HG03520 (cell line): ENCODE measurements at regions not wholly inside any gene's neighbourhood (a gene's known extent, or its start where the extent isn't known, plus 50 kb on each side); places are given as distances from the start of the nearest gene placed in this dataset.
"Not testable (repeated sequence)": the region's sequence is repeated elsewhere in the genome, so short reads cannot be mapped to it uniquely, and the experiment has no call there.

Source experiments
- ATAC-seq: cut with Tn5 transposase; IDR thresholded peaks from one replicate; pipeline ENCODE4 v1.9.1; 2021; ENCODE audit warnings: mild to moderate bottlenecking, moderate library complexity; ENCODE audit not compliant: unreplicated experiment

GRCh38 chr3:193040836-193041672 lies 123.4 kb upstream of the MB21D2 start:
- ATAC-seq = peak; percentile 60

- no peak for ATAC-seq
These were observed 128.7 kb upstream of the MB21D2 start for GRCh38 chr3:193046371-193046770.

GRCh38 chr3:193047461-193047860 lies 129.8 kb upstream of the MB21D2 start:
- not testable (repeated sequence) for ATAC-seq

- no peak for ATAC-seq
These were observed 130.5 kb upstream of the MB21D2 start for GRCh38 chr3:193048127-193048526.

GRCh38 chr3:193049935-193050334 lies 132.3 kb upstream of the MB21D2 start:
- no peak for ATAC-seq

- no peak for ATAC-seq
These were observed 133.7 kb upstream of the MB21D2 start for GRCh38 chr3:193051314-193051713.

- no peak for ATAC-seq
These were observed 134.8 kb upstream of the MB21D2 start for GRCh38 chr3:193052354-193053045.

GRCh38 chr3:193053046-193053435 lies 135.4 kb upstream of the MB21D2 start:
- ATAC-seq = no peak

GRCh38 chr3:193055352-193055751 lies 137.7 kb upstream of the MB21D2 start:
- ATAC-seq = no peak

GRCh38 chr3:193057616-193058015 lies 140.0 kb upstream of the MB21D2 start:
- no peak for ATAC-seq

- no peak for ATAC-seq
These were observed 143.3 kb upstream of the MB21D2 start for GRCh38 chr3:193060748-193061546.

GRCh38 chr3:193068365-193068764 lies 150.7 kb upstream of the MB21D2 start:
- ATAC-seq = no peak

GRCh38 chr3:193069732-193070131 lies 152.1 kb upstream of the MB21D2 start:
- not testable (repeated sequence) for ATAC-seq

- ATAC-seq = no peak
These were observed 161.5 kb upstream of the MB21D2 start for GRCh38 chr3:193078996-193079753.

GRCh38 chr3:193080821-193081365 lies 160.1 kb upstream of the PLAAT1 start:
- no peak for ATAC-seq

GRCh38 chr3:193085655-193086054 lies 155.4 kb upstream of the PLAAT1 start:
- no peak for ATAC-seq

GRCh38 chr3:193086681-193087080 lies 154.3 kb upstream of the PLAAT1 start:
- ATAC-seq = no peak

GRCh38 chr3:193087336-193087735 lies 153.7 kb upstream of the PLAAT1 start:
- no peak for ATAC-seq

- no peak for ATAC-seq
These were observed 145.7 kb upstream of the PLAAT1 start for GRCh38 chr3:193095366-193095765.

GRCh38 chr3:193096076-193096475 lies 144.9 kb upstream of the PLAAT1 start:
- ATAC-seq = no peak
